C4-2B (cell line): ENCODE measurements at regions not wholly inside any gene's neighbourhood (a gene's known extent, or its start where the extent isn't known, plus 50 kb on each side); places are given as distances from the start of the nearest gene placed in this dataset.

Experiments used
- H3K27ac ChIP-seq: fragments of 450-650 bp; 2 replicates; pipeline ENCODE4 v1.5.1; 2017
- CTCF ChIP-seq: fragments of 450-650 bp; conservative IDR thresholded peaks from 2 replicates; pipeline ENCODE4 v1.5.1; 2017; ENCODE audit warnings: mild to moderate bottlenecking
- ZFX ChIP-seq: fragments of 450-650 bp; IDR thresholded peaks from 2 replicates; pipeline ENCODE4 v1.6.1; 2017

GRCh38 chr7:3150027-3150426 lies 106.4 kb upstream of the CARD11 start:
- TF ChIP-seq CTCF (no peak), ZFX (no peak)
- H3K27ac ChIP-seq, result no peak overlapping the region

GRCh38 chr7:3151784-3152183 lies 108.1 kb upstream of the CARD11 start:
- H3K27ac ChIP-seq, result no peak overlapping the region

GRCh38 chr7:3152714-3153113 lies 109.0 kb upstream of the CARD11 start:
- H3K27ac ChIP-seq, result no peak overlapping the region

More at GRCh38 chr7:3151784-3152183, 108.1 kb upstream of the CARD11 start:
- TF ChIP-seq CTCF (no peak), ZFX (no peak)

GRCh38 chr7:3153118-3153517 lies 109.5 kb upstream of the CARD11 start:
- no peak overlapping the region for H3K27ac ChIP-seq
- TF ChIP-seq CTCF (no peak), ZFX (no peak)

More at GRCh38 chr7:3152714-3153113, 109.0 kb upstream of the CARD11 start:
- no peak for TF ChIP-seq CTCF
- TF ChIP-seq ZFX, result no peak

GRCh38 chr7:3154317-3154716 lies 110.7 kb upstream of the CARD11 start:
- H3K27ac ChIP-seq, result no peak overlapping the region
- no peak for TF ChIP-seq CTCF
- no peak for TF ChIP-seq ZFX

GRCh38 chr7:3154881-3155494 lies 111.3 kb upstream of the CARD11 start:
- no peak for TF ChIP-seq ZFX
- peak; percentile 68 for TF ChIP-seq CTCF
- no peak overlapping the region for H3K27ac ChIP-seq

- no peak overlapping the region for H3K27ac ChIP-seq
- TF ChIP-seq CTCF (no peak), ZFX (no peak)
Observed at GRCh38 chr7:3156508-3156907, 112.8 kb upstream of the CARD11 start.
